Fibroblast of skin of right quadriceps (primary cell): ENCODE measurements at regions not wholly inside any gene's neighbourhood (a gene's known extent, or its start where the extent isn't known, plus 50 kb on each side); places are given as distances from the start of the nearest gene placed in this dataset.

Source experiments
- DNase-seq: peaks from one replicate; pipeline ENCODE4 v3.0.0-alpha.2; 2013

DNA sequence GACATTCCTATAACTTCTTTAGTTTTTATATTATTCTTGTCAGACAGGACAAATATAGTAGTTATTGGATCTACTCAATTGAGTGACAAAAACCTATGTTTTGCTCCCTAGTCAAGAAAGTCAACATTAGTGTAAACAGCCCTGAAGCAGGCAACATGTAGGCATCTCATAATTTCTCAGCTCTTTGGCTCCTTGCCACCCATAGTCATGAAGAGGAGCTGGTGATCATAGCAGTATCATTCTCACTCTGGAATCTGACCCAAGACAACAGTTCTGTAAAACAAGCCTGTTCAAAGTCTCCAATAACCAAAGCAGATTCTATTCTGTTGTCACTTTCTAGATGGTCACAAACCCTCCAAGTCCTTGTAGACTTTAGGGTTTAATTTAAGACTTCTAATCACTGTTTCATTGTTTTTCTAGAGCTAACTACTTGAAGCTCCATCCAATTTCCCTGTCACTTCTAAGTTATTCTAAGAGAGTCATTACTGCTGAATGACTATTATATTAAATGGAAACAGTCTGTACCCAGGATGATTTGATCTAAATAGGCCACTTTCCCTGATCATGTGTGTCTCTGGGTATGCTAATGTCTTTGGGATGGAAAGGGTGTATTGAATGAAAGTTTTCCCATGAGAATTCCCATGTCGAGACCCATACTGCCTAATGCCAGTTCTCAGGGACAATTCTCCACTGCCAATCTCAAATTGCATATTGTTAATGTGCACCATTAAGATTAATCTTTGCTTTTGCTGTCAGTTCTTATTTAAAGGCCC lies 533.3 kb downstream of the ACTL7B start:
- no peak for DNase-seq

DNA sequence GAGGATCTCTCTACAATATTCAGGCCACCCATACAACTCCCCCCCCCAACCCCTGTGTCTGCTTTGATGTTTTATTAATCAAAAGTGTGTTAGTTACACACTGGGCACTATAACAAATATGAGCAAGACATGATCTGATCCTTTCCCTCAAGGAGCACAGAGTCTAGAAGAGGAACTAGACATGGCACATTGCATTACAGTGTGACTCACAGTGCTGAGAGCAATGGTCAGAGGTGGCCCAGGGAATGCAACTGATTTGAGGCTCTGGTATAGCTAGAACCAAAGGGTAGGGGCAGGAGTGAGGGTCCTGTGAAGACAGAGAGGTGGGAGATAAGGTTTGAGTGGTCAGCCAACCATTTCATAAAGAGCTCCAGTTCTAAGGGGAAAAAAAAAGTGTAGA lies 539.2 kb downstream of the ACTL7B start:
- DNase-seq, result no peak

DNA sequence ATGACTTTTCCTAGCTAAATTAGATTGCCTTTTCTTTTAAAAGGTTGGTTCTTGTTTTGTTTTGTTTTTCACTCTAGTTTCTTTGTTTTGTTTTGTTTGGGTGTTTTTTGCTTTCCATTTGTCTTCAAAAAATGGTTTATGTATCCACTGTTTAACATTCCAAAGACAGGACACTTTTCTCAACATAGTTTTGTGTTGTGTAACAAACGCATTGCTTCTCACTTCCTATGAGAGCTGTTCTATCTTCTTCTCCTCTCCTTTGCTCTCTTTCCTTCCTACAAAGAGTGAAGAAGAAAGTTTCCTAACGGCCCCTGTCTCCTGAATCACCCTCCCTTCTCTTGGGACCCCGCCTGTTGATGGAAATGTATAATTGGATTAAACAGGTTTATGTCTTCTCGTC lies 539.7 kb downstream of the ACTL7B start:
- no peak for DNase-seq

DNA sequence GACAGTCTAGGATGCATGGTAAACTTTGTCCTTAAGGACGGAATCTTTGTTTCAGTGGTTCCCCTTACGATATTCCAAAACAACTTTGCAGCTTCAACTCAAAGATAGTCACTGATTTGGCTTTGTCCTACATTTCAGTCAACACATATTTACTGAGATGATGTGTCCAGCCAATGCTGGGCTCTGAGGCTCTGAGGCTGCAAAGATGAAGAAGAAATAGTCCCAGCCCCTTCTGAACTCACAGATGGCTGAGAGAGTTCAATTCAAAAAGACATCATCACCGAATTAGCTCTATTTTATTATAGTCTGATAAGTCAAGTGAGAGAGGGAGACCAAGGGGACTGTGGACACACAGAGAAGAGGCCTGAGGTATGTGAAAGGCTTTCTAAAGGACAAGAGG lies 544.0 kb downstream of the ACTL7B start:
- no peak for DNase-seq

DNA sequence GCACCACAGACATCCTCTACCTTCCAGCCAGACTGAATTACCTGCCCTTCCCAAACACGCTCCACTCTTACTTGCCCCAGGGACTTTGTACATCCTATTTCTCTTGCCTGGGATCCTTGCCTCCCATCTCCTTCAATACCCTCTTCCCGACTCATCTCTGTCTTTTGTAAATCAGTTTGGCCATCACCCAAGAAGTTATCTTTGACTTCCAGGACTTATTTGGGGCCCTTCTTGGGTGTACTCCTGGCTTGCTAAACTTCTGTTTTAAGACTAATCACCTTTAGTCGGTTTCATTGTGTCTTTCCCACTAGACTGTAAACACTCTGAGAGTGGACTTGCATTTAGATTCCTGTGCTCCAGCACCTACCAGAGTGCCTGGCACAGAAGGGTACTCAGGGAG lies 545.6 kb downstream of the ACTL7B start:
- no peak for DNase-seq

DNA sequence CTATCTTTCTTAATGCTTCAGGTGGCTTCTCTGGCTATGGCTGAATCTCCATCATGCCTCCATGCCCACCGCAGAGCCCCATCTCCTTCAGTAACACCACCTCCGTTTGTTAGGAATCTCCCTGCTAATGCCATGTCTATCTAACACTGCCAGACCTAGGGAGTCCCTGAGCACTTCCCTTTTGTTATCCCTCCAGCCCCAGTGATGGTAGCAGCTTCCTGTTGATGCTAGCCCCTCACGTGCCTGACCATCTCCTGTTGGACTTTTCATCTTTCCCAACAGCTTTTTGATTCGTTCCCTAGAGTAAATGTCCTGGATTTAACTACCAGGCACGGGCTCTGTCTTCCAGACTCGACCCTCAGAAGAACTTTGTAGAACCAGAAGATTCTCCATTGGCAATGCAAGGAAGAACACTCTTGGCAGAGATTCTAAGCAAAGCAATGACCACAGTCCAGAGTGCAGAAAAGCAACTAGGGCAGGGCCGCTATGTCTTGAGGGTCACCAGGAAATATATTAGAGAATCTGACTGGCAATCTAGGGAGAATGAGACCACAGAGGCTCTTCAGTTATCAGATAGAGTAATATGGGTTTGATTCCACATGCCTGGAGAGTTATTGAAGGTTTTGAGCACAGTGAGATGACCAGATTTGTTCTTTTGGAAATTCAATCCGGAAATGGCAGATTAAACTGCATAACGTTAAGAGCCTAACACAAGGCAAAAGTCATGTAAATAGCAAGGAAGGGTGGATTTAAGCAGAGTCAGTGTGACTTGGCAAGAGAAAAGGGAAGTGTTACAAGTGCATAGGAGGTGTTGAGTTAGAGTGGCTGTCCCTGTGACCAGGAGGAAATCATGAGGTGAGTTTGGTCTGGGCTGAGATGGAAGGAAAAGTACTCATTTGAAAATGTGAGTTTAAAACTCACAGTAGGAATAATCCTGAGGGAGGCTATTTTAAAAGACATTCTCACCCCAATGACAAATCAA lies 555.2 kb downstream of the ACTL7B start:
- no peak for DNase-seq

DNA sequence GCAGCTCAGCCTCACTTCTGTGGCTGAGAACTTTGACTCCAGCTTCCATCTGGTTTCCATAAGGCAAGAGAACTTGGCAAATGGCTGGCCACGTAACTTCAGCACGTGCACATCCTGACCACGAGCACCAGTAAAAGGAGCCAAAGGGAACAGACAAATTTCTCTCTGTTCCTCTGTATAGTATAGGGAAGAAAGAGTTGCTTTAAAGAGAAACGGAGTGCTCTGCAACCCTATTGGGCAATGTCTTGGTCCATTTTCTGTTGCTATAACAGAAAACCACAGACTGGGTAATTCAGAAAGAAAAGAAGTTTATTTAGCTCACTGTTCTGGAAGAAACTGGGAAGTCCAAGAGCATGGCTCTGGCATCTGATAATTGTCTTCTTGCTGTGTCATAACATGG lies 558.7 kb downstream of the ACTL7B start:
- DNase-seq, result peak; percentile 86

DNA sequence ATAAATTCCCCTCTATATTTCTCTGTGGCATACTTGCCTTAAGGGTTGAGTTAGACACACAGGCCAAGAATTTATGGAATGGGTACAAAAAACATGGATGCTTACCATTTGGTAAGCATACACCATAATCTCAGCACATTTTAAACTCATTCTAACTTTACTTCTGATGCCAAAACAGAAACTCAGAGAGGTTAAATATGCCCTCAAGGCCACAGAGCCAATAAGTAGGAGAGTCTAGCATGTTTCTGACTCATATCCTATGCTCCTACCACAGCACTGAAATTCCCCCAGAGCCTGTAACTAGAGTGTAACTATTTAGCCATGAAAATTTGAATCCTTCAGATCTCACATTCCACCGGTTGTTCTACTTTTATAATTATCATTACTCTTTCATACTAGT lies 559.7 kb downstream of the ACTL7B start:
- peak; percentile 84 for DNase-seq

DNA sequence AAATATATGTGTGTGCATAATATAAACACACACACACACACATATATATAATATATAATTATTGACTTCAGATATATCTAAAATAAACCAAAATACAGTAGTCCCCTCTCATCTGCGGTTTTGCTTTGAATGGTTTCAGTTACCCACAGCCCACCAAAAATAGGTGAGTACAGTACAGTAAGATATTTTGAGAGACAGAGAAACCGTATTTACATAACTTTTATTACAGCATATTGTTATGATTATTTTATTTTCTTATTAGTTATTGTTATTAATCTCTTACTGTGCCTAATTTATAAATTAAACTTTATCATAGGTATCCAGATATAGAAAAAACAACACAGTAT lies 564.2 kb downstream of the ACTL7B start:
- no peak for DNase-seq

DNA sequence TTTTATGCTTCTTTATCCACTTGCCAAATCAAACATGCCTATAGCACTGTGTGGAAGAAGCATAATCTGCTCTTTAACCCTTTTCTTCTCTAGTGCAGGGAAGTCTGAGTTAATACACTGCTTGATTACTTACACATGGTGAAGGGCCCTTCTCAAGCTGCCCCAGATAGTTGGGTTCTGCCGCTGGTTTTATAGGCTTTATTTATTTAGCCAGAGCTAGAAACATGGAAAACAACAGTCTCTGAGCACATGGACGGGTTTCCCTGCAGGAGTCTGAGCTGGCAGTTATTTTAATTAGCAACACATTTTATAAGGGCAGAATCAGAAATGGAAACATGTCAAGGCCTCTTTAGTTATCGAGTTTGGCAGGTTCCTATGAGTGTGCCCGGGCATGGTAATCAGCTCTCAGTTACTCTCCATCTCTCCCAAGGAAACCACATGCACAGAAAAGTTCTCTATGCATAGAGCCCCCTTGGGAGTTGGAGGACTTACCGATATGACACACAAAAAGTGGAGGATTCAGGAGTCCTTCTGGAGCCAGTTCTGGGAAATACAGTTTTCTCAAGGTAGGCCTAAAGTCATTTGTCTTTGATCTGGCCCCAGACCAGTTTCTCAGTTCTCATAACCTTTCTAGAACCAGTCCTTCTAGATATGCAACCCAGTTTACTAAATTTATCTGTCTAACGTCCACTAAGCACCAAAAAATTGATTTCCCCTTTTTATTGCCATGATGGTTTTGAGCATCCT lies 564.8 kb downstream of the ACTL7B start:
- peak; percentile 81 for DNase-seq

DNA sequence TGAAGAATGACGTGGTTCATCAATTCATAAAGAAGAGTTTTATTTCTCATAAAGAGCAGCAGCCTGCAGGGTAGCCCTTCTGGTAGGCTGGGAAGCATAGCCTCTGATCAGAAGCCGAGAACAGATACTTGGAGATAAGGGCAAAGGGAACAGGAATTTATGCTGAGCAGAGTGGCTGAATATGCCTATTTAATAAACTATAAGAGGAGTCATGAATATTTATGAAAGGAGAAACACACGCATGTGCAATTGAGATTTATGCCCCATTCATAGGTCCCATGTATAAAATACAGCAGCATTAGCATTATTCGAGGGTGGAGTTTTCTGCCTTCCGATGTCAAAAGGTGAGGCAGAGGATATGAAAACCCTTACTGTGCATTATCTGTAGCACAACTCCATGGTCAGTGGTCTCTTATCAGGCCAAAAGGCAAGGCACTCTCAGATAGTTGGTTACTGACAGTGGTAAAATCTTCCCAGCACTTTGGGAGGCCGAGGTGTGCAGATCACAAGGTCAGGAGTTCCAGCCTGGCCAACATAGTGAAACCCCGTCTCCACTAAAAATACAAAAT lies 569.1 kb downstream of the ACTL7B start:
- DNase-seq, result no peak

DNA sequence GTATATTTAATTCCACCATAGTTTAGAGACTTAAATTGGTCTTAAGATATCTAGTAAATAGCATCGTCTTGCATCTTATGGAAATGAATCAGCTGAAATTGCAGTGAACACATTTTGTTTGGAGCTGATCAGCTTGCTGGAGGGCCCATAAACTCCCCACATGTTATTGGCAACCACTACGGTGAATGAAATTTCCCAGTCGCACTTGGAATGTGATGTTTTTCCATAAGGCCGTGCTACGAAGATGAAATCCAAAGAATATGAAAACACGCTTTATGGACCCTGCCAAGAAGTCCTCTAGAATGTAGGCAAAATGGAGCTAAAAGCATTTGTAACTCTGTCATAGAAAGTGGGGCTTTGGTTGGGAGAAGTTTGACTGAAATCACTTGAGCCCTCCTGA lies 572.1 kb downstream of the ACTL7B start:
- DNase-seq, result no peak

DNA sequence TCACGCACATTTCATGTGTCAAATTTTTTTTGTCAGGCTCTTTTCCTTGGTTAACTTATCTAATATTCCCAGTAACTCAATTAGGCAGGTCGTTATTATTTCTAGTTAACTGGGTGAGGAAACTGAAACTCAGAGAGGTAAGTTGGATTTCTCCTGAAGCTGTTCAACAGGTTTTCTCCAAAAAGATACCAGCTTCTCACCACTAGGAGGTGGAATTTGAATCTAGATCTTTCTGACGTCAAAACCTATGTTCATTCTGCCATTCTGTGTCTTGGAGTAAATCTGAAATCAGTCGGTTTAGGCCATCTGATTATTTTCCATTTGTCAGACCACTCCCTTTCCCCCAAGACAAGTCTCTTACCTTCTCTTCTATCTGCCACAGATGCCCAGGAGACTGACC lies 572.9 kb downstream of the ACTL7B start:
- no peak for DNase-seq

DNA sequence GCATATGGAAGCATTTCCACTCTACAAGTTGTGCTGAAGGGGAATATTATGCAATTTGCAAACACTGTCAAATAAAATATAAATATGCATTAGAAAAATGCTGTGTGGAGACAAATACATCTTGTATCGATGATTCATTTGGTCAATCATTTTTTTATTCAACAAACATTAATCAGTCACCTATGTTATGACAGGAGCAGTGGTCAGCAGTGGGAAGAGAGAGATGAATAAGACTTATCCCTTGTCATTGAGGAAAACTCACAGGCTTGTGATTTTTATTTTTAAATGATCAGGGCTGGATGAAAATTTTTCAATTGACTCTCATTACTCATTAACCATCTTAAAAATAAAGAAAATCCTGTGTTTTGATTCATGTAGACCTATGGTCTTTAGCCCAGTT lies 574.1 kb downstream of the ACTL7B start:
- DNase-seq, result no peak

DNA sequence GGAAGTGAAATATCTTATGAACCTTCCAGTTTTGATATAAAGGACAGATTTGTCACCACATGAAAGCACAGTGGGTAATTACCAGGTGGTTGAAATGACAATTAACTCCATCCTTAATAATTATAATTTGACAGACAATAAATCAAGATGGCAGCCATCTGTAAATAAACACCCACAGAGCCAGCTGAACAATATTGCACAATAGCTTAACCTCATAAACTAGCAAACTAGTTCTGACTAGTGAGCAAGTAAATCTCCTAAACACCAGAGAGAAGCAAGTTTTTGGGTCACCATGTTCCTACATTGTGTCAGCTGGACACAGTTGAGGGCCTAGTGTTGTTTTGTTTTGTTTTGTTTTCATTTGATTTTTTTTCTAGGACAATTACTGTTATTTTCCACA lies 577.4 kb downstream of the ACTL7B start:
- no peak for DNase-seq

DNA sequence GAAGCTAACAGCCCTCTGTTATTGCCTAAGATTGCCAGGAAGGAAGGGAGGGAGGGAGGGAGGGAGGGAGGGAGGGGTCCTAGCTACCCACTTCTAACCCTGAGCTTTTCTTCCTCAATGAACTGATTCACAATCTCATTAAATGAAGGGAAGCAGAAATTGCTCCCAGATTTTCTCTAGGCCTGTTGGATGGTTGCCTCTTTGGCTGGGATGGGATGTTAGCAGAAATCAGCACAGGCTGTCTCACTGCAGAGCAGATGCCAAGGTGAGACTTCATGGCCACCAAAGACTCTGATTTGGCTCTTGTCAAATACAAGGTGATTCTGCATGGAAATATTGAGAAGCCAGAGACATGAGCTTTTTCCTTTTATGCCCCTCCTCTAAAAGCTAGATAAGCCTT lies 578.6 kb downstream of the ACTL7B start:
- DNase-seq, result no peak

DNA sequence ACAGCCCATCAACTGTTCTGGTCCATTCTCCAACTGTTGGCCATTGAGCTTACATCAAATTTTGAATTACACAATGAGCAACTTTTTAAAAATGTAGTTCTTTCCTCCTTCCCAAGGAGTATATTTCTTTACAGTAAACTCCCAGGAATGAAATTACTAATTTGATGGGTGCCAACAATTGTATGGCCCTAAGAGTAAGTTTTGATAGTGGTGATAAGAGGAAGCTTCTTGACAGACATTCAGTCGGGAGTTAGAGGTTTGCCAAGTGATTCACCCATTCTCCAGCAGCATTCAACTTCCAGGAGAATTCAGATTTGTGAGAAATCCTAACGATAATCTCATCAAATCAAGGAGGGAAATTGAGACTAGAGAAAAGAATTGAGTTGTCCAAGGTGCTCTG lies 579.9 kb downstream of the ACTL7B start:
- no peak for DNase-seq

DNA sequence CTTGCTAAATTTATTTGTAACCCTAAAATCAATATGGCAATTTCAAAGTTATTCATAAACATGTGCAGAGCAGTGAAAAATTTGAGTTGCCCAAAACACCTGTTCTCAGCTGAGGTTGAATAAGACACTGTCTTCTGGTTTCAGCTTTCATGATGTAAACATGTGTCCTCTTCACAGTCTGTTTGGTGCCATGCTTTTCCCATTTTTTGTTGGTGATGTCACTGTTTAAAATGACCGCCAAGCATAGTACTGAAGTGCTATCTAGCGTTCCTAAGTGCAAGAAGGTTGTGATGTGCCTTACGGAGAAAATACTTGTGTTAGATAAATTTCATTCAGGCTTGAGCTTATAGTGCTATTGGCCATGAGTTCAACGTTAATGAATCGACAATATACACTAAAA lies 580.8 kb downstream of the ACTL7B start:
- DNase-seq, result no peak

DNA sequence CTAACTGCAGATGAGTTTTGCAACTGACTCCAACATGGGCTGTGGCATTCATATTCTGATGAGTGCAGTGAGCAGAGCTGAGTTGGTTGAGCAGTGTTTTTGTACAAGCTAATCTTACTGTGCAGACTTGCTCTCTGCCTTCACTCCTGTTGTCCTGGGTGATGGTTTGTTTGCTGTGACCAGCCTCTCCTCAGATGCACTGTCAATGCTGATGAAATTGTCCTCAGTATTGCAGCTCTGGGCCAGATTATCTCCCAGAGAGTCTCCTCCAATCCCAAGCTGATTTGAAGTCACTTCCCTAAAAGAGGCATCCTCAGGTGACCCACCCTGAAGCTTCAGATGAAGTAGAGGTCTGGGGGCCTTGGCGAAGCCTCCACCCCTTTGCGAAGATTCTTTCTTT lies 581.8 kb downstream of the ACTL7B start:
- DNase-seq, result no peak

DNA sequence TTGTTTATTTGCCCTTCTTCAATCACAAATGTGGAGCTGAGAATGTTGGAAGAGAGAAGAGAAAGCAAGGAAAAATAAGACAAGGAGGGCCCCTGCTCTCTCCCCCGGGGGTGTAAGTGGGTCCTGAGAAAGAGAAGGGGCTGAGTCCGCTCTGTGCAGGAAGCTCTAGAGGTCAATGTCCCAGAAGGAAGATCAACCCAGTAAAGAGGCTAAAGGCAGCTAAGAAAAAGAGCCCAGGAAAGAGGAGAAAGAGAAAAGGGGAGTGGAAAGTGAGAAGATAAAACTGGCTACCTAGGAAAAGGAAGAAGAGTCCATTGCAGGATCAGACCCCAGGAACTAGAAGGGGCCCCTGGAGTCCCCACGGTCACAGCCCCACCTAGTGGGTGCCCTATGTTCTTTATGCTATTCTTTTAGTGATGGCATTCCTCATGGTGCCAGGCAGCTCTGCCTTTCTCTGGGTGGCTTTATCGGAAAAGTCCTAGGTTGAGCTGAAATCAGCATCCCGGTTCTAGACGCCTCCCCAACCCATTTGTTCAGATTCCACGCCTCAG lies 583.4 kb downstream of the ACTL7B start:
- DNase-seq, result peak; percentile 57

DNA sequence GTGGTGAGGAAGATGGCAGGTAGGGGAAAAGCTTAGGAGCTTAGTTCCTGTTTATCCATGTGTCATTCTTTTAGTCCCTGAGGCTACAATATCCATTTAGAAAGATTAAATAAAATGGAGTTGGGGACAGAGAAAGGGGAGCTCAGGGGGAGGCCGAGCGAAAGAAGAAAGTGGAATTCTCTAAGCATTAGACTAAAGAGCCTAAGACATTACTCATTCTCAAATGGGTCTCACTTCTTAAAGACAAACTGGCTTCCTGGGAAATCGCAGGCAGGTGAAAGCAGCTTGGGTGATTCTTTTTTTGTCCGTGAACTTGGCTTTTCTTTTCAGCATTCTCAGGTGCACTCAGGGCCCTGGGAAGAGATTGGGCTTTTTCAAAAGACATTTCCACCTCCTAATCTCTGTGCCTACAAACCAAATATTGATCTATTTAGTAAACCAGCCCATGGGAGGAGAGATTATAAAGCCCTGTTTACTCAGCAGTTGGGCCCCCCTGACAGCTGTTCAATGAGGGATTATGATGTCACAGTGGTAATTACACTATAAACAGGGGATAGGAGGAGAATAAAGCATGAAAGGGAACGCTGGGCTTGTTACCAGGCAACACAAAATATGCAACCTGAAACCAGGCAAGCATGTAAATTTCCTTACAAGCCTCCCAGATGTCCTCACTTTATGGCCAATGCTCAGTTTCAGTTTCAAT lies 584.0 kb downstream of the ACTL7B start:
- peak; percentile 81 for DNase-seq

DNA sequence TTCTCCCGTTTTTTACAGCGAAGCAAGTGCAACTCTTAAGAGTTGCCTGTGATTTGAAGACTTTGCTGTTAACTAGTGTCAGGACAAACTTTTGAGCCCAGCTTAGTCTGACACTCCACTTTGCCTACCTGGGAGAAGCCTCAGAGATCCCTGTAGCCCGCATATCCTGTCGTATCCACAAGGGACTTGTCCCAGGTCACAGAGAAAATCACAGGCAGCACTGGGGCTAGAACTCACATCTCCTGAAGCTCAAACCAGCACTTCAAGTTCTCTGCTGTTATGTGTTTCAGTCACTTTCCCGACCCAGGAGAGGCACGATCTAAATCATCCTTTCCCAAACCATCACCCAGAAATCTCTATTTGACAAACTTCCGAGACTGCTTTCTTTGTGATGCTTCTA lies 584.5 kb downstream of the ACTL7B start:
- DNase-seq, result no peak
